HK-2 (cell line): ENCODE measurements at regions not wholly inside any gene's neighbourhood (a gene's known extent, or its start where the extent isn't known, plus 50 kb on each side); places are given as distances from the start of the nearest gene placed in this dataset.
"Not testable (repeated sequence)": the region's sequence is repeated elsewhere in the genome, so short reads cannot be mapped to it uniquely, and the experiment has no call there.

ENCODE experiments used
- DNase-seq: peaks from one replicate; pipeline ENCODE4 v3.0.0-alpha.2; 2018; ENCODE audit not compliant: unreplicated experiment

- DNase-seq: no peak
Measured at GRCh38 chr2:126222278-126222677, 433.7 kb upstream of the GYPC start.

- no peak for DNase-seq
Measured at GRCh38 chr2:126224776-126225175, 431.2 kb upstream of the GYPC start.

GRCh38 chr2:126227250-126227649 lies 428.7 kb upstream of the GYPC start:
- no peak for DNase-seq

DNA sequence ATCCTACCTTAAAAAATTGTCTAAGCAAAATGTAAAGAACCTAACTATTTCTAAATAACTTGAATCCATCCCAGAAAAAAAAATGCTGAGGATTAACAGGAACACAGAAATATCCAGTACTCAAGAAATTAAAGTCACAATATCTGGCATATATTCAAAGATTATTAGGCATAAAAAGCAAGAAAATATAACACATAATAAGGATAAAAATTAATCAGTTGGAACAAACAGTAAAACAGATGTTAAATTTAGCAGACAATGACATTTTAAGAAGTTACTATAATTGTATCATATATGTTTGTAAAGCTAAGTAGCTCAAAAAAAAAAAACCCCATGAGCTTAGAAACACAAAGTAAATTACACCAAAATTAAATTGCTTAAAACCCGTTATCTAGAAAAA lies 427.4 kb upstream of the GYPC start:
- no peak for DNase-seq

GRCh38 chr2:126238251-126238650 lies 417.7 kb upstream of the GYPC start:
- no peak for DNase-seq

DNA sequence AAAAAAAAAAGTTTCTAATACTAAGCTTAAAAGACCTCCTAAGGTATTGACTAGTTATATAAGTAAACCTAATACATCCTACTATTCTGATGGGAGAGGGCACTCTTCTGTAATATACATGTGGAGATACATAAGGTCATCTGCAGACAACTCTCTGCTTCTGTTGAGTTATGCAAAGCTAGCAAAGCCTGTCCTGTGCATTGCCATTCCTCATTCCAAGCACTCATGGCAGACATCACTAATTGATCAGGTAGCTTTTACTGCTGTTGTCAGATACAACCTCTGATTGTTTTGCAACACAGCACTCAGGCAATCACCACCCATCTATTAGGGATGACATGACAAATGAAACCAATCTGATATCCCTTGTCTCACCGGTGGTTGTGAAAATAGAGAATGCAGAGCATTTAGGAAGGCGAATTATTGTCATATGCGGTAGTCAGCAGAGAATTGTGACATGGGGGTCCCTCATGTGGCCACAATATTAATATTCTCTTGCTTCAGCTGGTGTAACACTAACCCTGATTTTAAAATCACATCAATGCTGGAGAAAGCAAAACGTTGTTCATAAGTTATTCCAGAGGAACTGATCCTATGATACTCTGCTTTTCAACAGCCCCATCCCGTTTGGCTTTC lies 416.5 kb upstream of the GYPC start:
- DNase-seq: no peak

DNA sequence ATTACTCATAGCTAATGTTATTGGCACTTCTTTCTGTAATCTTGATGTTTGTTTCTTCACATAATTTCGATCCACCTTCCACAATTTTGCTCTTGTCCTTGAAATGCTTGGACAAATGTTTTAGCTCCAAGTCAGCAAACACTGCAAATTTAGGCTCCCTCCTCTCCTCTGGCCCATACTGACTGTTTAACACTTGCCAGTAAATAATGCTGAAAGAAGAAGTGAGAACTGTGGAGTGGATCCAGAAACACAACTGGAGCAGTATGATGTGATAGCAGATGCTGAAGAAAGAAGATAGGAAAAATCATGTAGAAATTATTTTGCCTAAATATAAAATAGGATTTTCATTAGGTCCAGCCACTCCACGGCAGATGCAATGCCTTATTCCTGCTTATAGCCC lies 415.0 kb upstream of the GYPC start:
- no peak for DNase-seq

DNA sequence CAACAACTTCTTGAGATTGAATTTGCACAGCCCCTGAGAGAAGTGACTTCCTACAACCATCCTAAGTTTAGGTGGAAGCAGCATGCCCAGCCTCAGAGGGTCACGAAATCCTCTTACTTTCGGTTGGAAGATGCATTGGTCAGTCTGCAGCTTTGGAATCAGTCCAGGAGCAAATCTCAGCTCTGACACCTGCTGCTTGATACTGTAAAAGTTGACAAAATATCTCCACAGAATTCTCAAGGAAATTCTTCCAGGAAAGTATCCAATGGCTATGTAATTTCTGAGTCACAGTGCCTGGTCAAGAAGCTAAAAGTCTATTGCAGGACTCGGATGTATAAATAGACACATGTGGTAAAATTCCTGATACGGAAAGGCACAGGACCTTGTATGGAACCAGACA lies 414.5 kb upstream of the GYPC start:
- no peak for DNase-seq

DNA sequence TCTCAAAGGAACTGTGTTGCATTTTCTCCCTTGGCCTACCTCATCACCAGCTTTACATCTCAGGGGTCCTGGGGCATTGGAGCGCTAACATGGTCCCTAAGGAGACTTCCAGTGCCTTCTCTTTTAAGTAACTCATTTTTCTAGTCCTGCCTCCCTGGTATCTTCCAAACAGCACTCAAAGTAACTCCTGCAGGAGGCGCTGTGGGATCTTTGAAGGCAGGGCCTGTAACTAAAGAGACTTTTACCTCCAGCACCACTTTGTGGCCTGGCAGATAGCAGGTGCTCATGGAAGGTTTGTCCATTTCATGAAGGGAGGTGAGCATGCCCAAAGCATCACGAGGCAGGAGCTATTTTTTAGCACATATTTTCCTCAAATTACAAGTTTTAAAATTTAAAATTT lies 411.0 kb upstream of the GYPC start:
- DNase-seq: peak; percentile 19

GRCh38 chr2:126253669-126254068 lies 402.3 kb upstream of the GYPC start:
- DNase-seq: no peak

DNA sequence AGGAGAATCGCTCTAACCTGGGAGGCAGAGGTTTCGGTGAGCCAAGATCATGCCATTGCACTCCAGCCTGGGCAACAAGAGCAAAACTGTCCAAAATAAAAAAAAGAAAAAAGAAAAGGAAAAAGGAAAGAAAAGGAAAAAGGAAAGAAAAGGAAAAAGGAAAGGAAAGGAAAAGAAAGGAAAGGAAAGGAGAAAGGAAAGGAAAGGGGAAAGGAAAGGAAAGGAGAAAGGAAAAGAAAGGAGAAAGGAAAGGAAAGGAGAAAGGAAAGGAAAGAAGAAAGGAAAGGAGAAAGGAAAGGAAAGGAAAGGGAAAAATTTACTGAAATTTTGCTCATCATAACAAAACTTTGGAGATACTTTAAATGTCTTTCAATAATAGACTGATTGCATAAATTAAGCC lies 391.3 kb upstream of the GYPC start:
- no peak for DNase-seq

DNA sequence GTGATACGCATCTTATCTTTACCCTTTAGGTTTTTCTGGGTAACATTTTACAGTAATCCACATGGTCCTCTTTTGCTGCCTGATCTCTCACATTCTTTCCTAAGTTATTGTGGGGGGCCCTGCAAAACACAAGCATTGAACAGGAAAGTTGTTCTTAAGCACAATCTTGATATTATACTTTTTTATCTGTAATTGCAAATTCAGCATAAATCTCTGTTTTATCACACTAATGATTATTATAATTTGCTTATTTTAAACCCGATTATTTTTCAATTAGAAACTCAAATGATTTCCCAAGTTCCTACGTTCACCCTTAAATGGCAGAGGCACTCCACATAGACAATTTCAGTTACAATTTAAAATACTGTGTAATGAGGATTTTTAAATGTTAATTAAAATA lies 386.0 kb upstream of the GYPC start:
- DNase-seq: no peak

DNA sequence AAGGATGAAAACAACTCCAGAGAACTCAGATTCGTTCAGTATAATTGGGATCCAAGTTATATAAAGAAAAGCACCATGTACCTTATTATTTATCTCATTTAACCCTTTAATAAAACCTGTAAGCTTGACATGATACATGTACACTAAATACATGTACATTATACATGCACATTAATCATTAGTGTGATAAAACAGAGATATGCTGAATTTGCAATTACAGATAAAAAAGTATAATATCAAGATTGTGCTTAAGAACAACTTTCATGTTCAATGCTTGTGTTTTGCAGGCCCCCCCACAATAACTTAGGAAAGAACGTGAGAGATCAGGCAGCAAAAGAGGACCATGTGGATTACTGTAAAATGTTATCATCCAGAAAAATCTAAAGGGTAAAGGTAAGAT lies 385.4 kb upstream of the GYPC start:
- no peak for DNase-seq

GRCh38 chr2:126272401-126272800 lies 383.6 kb upstream of the GYPC start:
- DNase-seq: no peak

DNA sequence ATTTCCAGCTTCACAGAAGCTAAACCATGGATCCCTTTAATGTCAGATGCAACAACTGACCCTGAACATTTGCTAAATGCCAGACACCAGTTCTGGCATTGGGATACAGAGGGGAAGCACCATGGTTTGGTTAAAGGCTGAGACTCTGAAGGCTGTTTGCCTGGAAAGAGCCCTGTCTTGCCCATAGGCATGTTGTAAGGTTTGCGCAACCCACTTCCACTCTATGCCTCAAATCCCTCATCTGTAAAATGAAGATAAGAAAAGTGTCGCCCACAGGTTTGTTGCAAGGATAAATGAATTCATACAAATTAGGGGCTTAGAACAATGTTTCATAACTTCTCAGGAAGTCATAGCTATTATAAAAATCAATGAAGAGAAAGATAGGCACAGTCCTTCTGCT lies 380.9 kb upstream of the GYPC start:
- DNase-seq: no peak

DNA sequence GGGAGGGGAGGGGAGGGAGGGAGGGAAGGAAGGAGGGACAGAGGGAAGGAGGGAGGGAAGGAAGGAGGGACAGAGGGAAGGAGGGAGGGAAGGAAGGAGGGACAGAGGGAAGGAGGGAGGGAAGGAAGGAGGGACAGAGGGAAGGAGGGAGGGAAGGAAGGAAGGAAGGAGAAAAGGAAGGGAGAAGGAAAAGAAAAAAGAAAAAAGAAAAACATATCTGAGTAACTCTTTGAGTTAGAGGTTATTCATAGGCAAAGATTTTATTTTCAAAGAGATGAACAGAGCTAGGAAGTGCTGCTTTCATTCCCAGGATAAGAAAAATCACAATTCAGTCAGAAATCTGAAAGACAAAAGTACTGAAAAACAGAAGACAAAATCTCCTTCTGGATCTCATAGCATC lies 379.7 kb upstream of the GYPC start:
- DNase-seq: not testable (repeated sequence)

DNA sequence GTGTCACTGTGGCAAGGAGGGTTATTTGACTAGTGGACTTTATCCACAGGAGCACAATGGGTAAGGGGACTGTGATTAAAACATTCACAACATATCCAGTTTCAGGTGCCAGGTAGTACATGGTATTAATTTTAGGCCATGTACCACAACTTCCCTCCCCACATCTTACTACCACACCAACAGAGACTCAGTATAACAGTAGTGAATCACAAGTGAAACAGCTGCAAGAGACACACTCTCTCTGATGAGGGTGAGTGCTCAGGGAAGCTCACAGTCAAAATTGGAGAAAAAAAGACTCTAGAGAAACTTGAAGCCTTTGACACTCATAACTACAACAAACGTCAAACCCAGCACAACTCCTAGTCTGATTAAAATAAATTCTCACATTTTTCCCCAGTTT lies 367.6 kb upstream of the GYPC start:
- no peak for DNase-seq

- not testable (repeated sequence) for DNase-seq
Measured at GRCh38 chr2:126293962-126294361, 362.0 kb upstream of the GYPC start.

GRCh38 chr2:126299469-126299976 lies 356.4 kb upstream of the GYPC start:
- no peak for DNase-seq

- DNase-seq: no peak
Measured at GRCh38 chr2:126300348-126300747, 355.6 kb upstream of the GYPC start.

DNA sequence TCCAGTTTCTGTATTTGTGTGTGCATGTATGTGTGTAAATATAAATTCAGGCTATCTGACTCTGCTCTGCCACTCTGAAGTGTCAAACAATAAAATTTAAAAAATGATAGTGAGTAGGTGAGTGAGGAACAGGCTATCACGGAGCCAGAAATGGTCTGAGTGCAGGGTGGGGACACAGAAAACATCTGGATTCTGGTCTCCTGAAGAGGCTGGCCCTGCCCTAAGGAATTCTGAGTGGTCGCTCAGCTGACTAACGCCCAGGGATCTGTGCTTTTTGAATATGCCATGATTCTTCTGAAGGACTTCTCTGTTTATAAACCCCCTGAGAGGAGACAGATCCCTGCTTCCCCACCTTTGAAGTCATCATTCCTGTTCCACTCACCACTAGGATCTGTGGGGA lies 353.9 kb upstream of the GYPC start:
- no peak for DNase-seq

DNA sequence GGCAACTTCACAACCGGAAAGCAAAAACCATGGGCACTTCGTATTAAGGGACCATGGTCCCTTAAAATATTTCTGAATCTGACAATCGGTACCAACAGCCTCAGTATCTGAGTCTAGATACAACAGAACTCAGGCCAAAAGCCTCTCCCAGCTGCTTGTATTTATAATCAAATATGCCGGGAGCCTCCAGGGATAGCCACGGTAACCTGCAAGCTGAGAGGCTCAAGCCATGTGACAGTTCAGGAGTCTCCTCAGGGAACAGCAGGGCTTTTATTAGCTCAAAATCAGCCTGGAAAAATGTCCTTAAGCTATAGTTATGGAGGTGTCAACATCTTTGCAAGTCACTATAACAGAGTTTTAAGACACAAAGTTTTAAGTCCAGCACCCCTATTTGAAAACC lies 352.8 kb upstream of the GYPC start:
- no peak for DNase-seq

DNA sequence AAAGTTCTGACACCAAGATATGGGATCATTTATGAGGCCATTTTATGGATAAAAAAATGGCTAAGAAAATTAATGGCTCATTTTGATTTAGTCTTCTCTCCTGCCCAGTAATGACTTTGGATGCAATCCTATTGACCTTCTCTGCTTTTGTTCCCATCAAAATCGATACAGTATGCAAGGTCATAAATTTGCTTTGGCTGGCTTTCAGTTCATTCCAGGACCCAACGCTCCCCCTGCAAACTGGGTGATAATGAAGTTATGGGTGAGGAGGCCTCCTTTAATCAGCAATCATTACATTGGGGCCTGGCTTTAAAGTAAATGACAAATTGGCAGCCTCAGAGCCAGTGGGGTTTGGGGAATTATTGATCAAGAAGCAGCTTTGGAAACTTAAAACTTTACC lies 351.8 kb upstream of the GYPC start:
- DNase-seq: no peak

GRCh38 chr2:126306539-126306938 lies 349.4 kb upstream of the GYPC start:
- no peak for DNase-seq
